ENCODE measurements at regions not wholly inside any gene's neighbourhood (a gene's known extent, or its start where the extent isn't known, plus 50 kb on each side); places are given as distances from the start of the nearest gene placed in this dataset.
A peak's percentile ranks its signal among the peaks of the same experiment; 100 is the strongest.
"Not testable (repeated sequence)": the region's sequence is repeated elsewhere in the genome, so short reads cannot be mapped to it uniquely, and the experiment has no call there.

GRCh38 chr21:31609081-31609480 is 50.4 kb upstream of the SOD1 start:
- DNase-seq (ENCODE audit: low spot score), result no peak

- DNase-seq (ENCODE audit: low spot score), result no peak
These were observed 51.7 kb upstream of the SOD1 start for GRCh38 chr21:31607791-31608190.

GRCh38 chr21:31606081-31606874 is 53.2 kb upstream of the SOD1 start:
- DNase-seq (ENCODE audit: low spot score), result no peak

GRCh38 chr21:31604591-31605190 is 54.8 kb upstream of the SOD1 start:
- DNase-seq (ENCODE audit: low spot score), result peak; percentile 73

- no peak for DNase-seq (ENCODE audit: low spot score)
These were observed 59.9 kb upstream of the SOD1 start for GRCh38 chr21:31599563-31599962.

- DNase-seq (ENCODE audit: low spot score), result no peak
These were observed 60.5 kb upstream of the SOD1 start for GRCh38 chr21:31599013-31599412.

- no peak for DNase-seq (ENCODE audit: low spot score)
These were observed 61.8 kb upstream of the SOD1 start for GRCh38 chr21:31597683-31598082.

GRCh38 chr21:31596055-31596454 is 63.4 kb upstream of the SOD1 start:
- DNase-seq (ENCODE audit: low spot score), result no peak

GRCh38 chr21:31594726-31595125 is 64.8 kb upstream of the SOD1 start:
- DNase-seq (ENCODE audit: low spot score), result no peak

- DNase-seq (ENCODE audit: low spot score), result no peak
These were observed 65.2 kb upstream of the SOD1 start for GRCh38 chr21:31594279-31594678.

GRCh38 chr21:31592963-31593560 is 66.4 kb upstream of the SOD1 start:
- no peak for DNase-seq (ENCODE audit: low spot score)

GRCh38 chr21:31592516-31592915 is 67.0 kb upstream of the SOD1 start:
- no peak for DNase-seq (ENCODE audit: low spot score)

- DNase-seq (ENCODE audit: low spot score), result no peak
These were observed 69.7 kb upstream of the SOD1 start for GRCh38 chr21:31589820-31590219.

GRCh38 chr21:31586118-31586517 is 73.4 kb upstream of the SOD1 start:
- DNase-seq (ENCODE audit: low spot score), result no peak

GRCh38 chr21:31583937-31584336 is 75.6 kb upstream of the SOD1 start:
- not testable (repeated sequence) for DNase-seq (ENCODE audit: low spot score)

- no peak for DNase-seq (ENCODE audit: low spot score)
These were observed 76.0 kb upstream of the SOD1 start for GRCh38 chr21:31583498-31583897.

GRCh38 chr21:31580866-31581276 is 78.6 kb upstream of the SOD1 start:
- DNase-seq (ENCODE audit: low spot score), result peak; percentile 71

GRCh38 chr21:31577271-31577670 is 82.2 kb upstream of the SOD1 start:
- no peak for DNase-seq (ENCODE audit: low spot score)

- DNase-seq (ENCODE audit: low spot score), result no peak
These were observed 83.1 kb upstream of the SOD1 start for GRCh38 chr21:31576428-31576827.

- DNase-seq (ENCODE audit: low spot score), result no peak
These were observed 86.3 kb upstream of the SOD1 start for GRCh38 chr21:31573217-31573616.

- DNase-seq (ENCODE audit: low spot score), result no peak
These were observed 87.6 kb upstream of the SOD1 start for GRCh38 chr21:31571879-31572278.

- no peak for DNase-seq (ENCODE audit: low spot score)
These were observed 88.5 kb upstream of the SOD1 start for GRCh38 chr21:31570824-31571566.

- DNase-seq (ENCODE audit: low spot score), result no peak
These were observed 92.9 kb upstream of the SOD1 start for GRCh38 chr21:31566611-31567010.

All from LoVo (cell line).